Trophoblast cell (in vitro differentiated cells and primary cell): ENCODE measurements at regions not wholly inside any gene's neighbourhood (a gene's known extent, or its start where the extent isn't known, plus 50 kb on each side); places are given as distances from the start of the nearest gene placed in this dataset.

Experiments
- DNase-seq, 2 donors: peaks; one replicate each; pipeline ENCODE4 v3.0.0-alpha.2; 2016
- H2AFZ ChIP-seq: 2 replicates; pipeline ENCODE4 v1.6.1; 2013; ENCODE audit warnings: low read length, moderate library complexity, mild to moderate bottlenecking; ENCODE audit not compliant: insufficient read depth, poor library complexity
- H2AK5ac ChIP-seq: 2 replicates; pipeline ENCODE4 v1.6.1; 2013; ENCODE audit warnings: mild to moderate bottlenecking, low read length
- H2BK120ac ChIP-seq: 2 replicates; pipeline ENCODE4 v1.6.1; 2013; ENCODE audit warnings: low read length, mild to moderate bottlenecking, moderate library complexity; ENCODE audit not compliant: insufficient read depth, poor library complexity
- H2BK12ac ChIP-seq: 2 replicates; pipeline ENCODE4 v1.6.1; 2013; ENCODE audit warnings: mild to moderate bottlenecking, low read length, moderate library complexity
- H2BK5ac ChIP-seq: 2 replicates; pipeline ENCODE4 v1.6.1; 2013; ENCODE audit warnings: low read length, low read depth, moderate library complexity, mild to moderate bottlenecking; ENCODE audit not compliant: poor library complexity
- H3K14ac ChIP-seq: 2 replicates; pipeline ENCODE4 v1.6.1; 2013; ENCODE audit warnings: mild to moderate bottlenecking, low read length
- H3K18ac ChIP-seq: 2 replicates; pipeline ENCODE4 v1.6.1; 2013; ENCODE audit warnings: mild to moderate bottlenecking, low read length
- H3K23ac ChIP-seq: 2 replicates; pipeline ENCODE4 v1.6.1; 2013; ENCODE audit warnings: low read length
- H3K27ac ChIP-seq: 2 replicates; pipeline ENCODE4 v1.5.1; 2013; ENCODE audit warnings: low read depth, mild to moderate bottlenecking, inconsistent platforms, low read length, moderate library complexity
- H3K27me3 ChIP-seq: 2 replicates; pipeline ENCODE4 v1.6.1; 2013; ENCODE audit warnings: inconsistent platforms, mild to moderate bottlenecking, low read length, moderate library complexity; ENCODE audit not compliant: insufficient read depth
- H3K36me3 ChIP-seq, 2 experiments: 1 replicate in 1 of 2; 2 replicates in 1 of 2; pipeline ENCODE4 v1.6.1; 2013; ENCODE audit warnings: low read length in 2 of 2, mild to moderate bottlenecking in 2 of 2, moderate library complexity in 1 of 2; ENCODE audit not compliant: insufficient read depth in 2 of 2, control insufficient read depth in 1 of 2
- H3K4ac ChIP-seq: 2 replicates; pipeline ENCODE4 v1.6.1; 2013; ENCODE audit warnings: low read depth, mild to moderate bottlenecking, low read length, moderate library complexity
- H3K4me1 ChIP-seq, 2 experiments: 1 replicate in 1 of 2; 2 replicates in 1 of 2; pipeline ENCODE4 v1.6.1; 2013; ENCODE audit warnings: low read length in 2 of 2, mild to moderate bottlenecking in 2 of 2, moderate library complexity in 1 of 2; ENCODE audit not compliant: insufficient read depth in 2 of 2, control insufficient read depth in 1 of 2
- H3K4me2 ChIP-seq: 2 replicates; pipeline ENCODE4 v1.6.1; 2013; ENCODE audit warnings: inconsistent platforms, mild to moderate bottlenecking, low read length, moderate library complexity
- H3K4me3 ChIP-seq: 2 replicates; pipeline ENCODE4 v1.5.1; 2013; ENCODE audit warnings: mild to moderate bottlenecking, low read depth, low read length, inconsistent platforms
- H3K79me1 ChIP-seq: one replicate; pipeline ENCODE4 v1.6.1; 2013; ENCODE audit warnings: low read length
- H3K79me2 ChIP-seq: 2 replicates; pipeline ENCODE4 v1.6.1; 2013; ENCODE audit warnings: low read length, mild to moderate bottlenecking; ENCODE audit not compliant: control insufficient read depth, insufficient read depth, poor library complexity
- H3K9ac ChIP-seq: 2 replicates; pipeline ENCODE4 v1.6.1; 2013; ENCODE audit warnings: mild to moderate bottlenecking, low read length
- H3K9me3 ChIP-seq: 2 replicates; pipeline ENCODE4 v1.6.1; 2013; ENCODE audit warnings: low read depth, mild to moderate bottlenecking, control low read depth, inconsistent platforms, low read length; ENCODE audit not compliant: insufficient read depth
- H4K12ac ChIP-seq: 2 replicates; pipeline ENCODE4 v1.6.1; 2013; ENCODE audit warnings: low read depth, mild to moderate bottlenecking, low read length, moderate library complexity
- H4K8ac ChIP-seq: 2 replicates; pipeline ENCODE4 v1.6.1; 2013; ENCODE audit warnings: low read depth, mild to moderate bottlenecking, low read length, moderate library complexity
- H4K91ac ChIP-seq: one replicate; pipeline ENCODE4 v1.6.1; 2013; ENCODE audit warnings: low read depth, mild to moderate bottlenecking, low read length, moderate library complexity
- WGBS: extraction: QIAGEN DNeasy Blood & Tissue Kit; methylation state at CpG from one replicate; pipeline ENCODE4 v1.1.7; 2013; ENCODE audit warnings: missing lambda C conversion rate; ENCODE audit not compliant: insufficient read length, insufficient coverage; ENCODE audit errors: extremely low coverage; 5-methylcytosine and 5-hydroxymethylcytosine counted together

DNA sequence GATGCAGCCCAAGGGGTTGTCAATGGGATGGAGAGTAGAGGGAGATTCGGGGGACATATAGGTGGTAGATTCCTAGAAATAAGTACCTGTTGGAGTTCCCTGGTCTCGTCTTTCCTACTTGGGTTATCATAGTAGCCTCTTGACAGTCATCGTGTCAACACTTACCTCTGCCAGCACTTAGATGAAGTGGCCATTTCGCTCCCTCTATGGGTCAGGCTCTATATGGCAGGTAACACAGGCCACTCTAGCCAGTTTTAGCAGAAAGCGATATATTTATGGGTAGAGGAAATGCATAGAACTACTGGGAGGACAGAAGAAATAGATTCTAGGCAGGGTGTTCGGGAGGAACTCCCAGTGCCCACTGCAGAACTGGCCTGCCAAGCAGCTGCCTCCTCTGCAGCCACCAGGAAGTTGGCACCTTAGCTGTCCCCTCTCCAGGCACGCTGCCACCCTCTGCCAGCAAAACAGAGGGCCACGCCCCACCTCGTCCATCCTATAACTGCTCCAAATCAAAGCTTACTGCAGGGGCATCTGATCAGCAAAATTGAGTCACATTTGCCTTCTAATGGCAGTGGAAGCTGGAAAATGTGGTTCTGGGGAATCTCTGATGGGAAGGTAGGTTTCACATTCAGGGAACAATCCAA is 181.3 kb downstream of the INSIG2 start:
- H3K27me3 ChIP-seq: no peaks in the 10 kb centered on the region
- no CpG with 5 or more reads among the region's 9 CpGs for WGBS
- H2AFZ ChIP-seq: no peak overlapping the region
- H3K4me3 ChIP-seq: no peak overlapping the region
- no peaks in the 10 kb centered on the region for H3K36me3 ChIP-seq
- H3K23ac ChIP-seq: no peak overlapping the region
- no peak overlapping the region for H4K12ac ChIP-seq
- H2AK5ac ChIP-seq: no peak overlapping the region
- H4K91ac ChIP-seq: no peak overlapping the region
- no peak overlapping the region for H2BK5ac ChIP-seq
- H3K27ac ChIP-seq: no peak overlapping the region
- H3K79me2 ChIP-seq: no peaks in the 10 kb centered on the region
- H3K79me1 ChIP-seq: no peaks in the 10 kb centered on the region
- no peak overlapping the region for H3K14ac ChIP-seq
- no peak overlapping the region for H3K4me2 ChIP-seq
- H3K18ac ChIP-seq: no peak overlapping the region
- no peak overlapping the region for H4K8ac ChIP-seq
- H3K4me1 ChIP-seq: no peaks in the 10 kb centered on the region
- H3K4ac ChIP-seq: no peak overlapping the region
- no peak overlapping the region for H3K9ac ChIP-seq
- H3K9me3 ChIP-seq: no peaks in the 10 kb centered on the region
- H2BK12ac ChIP-seq: no peak overlapping the region
- no peak overlapping the region for H2BK120ac ChIP-seq
- DNase-seq: peak; percentile 19 to 50

DNA sequence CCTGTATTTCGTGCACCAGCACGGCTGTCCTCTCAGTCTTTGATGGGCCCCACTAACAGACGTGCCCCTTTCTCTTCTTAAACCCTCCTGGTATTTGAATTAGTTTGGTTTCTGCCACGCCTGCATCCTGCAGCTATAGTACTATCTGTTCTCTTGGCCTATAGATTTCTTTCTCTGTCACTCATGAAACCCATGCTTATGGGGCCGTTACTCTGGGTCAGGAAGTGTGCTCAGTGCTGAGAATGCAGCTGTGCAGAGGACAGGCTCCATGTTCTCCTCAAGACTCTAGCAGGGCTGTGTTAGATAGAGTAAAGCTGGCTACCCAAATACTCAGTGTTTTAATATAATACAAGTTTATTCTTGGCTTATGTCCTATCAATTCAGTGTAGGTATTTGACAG is 180.0 kb downstream of the INSIG2 start:
- Histone ChIP-seq H3K79me2 (no peaks in the 10 kb centered on the region), H3K79me1 (no peaks in the 10 kb centered on the region), H3K14ac (no peak overlapping the region), H2BK12ac (no peak overlapping the region), H3K4ac (no peak overlapping the region), H3K4me1 (no peaks in the 10 kb centered on the region), H4K12ac (no peak overlapping the region), H2BK5ac (no peak overlapping the region), H4K8ac (no peak overlapping the region), H3K36me3 (no peaks in the 10 kb centered on the region), H3K27ac (no peak overlapping the region), H3K9me3 (no peaks in the 10 kb centered on the region), H3K4me3 (no peak overlapping the region), H2AK5ac (no peak overlapping the region), H3K18ac (no peak overlapping the region), H2AFZ (no peak overlapping the region), H3K27me3 (no peaks in the 10 kb centered on the region), H3K9ac (no peak overlapping the region), H4K91ac (no peak overlapping the region), H2BK120ac (no peak overlapping the region), H3K23ac (no peak overlapping the region), H3K4me2 (no peak overlapping the region)
- DNase-seq: no peak
- WGBS: no CpG with 5 or more reads among the region's 5 CpGs

DNA sequence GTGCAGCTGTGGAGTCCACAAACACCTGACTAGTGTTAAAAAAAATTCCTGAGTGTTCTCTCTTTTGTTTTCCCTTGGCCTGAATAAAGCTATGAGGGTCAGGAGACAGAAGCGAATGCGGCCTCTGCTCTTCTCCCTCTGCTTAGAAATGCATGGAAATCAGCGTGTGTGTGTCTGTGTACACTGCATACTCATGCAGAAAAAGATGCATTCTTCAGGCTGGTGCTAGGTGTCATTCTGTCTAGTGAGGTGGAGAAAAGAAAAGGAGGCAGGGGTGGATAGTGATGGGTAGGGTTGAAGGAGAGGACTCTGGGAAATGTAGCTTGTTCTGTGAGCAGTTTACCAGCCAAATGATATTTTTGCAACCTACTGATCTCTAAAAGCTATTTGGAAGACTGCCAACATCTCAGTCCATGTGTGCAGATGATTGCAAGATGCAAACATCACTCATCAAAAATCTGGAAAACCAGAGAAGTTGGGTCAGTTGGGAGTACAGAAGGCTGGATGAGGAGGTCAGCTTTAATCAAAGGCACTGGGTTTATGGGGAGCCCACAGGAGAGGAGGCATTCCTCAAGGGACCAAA is 177.7 kb downstream of the INSIG2 start:
- no peak overlapping the region for H4K12ac ChIP-seq
- H2AFZ ChIP-seq: no peak overlapping the region
- no peak overlapping the region for H4K91ac ChIP-seq
- no peak overlapping the region for H3K18ac ChIP-seq
- H3K79me2 ChIP-seq: no peaks in the 10 kb centered on the region
- no peak overlapping the region for H3K4me2 ChIP-seq
- no peaks in the 10 kb centered on the region for H3K36me3 ChIP-seq
- H3K4ac ChIP-seq: no peak overlapping the region
- no peaks in the 10 kb centered on the region for H3K4me1 ChIP-seq
- no peak overlapping the region for H3K14ac ChIP-seq
- no peak overlapping the region for H2BK5ac ChIP-seq
- no CpG with 5 or more reads among the region's 3 CpGs for WGBS
- no peak overlapping the region for H2BK12ac ChIP-seq
- H2AK5ac ChIP-seq: no peak overlapping the region
- H2BK120ac ChIP-seq: no peak overlapping the region
- no peak for DNase-seq
- H3K4me3 ChIP-seq: no peak overlapping the region
- no peaks in the 10 kb centered on the region for H3K27me3 ChIP-seq
- H3K23ac ChIP-seq: no peak overlapping the region
- no peak overlapping the region for H4K8ac ChIP-seq
- H3K9me3 ChIP-seq: no peaks in the 10 kb centered on the region
- H3K79me1 ChIP-seq: no peaks in the 10 kb centered on the region
- H3K9ac ChIP-seq: no peak overlapping the region
- no peak overlapping the region for H3K27ac ChIP-seq

DNA sequence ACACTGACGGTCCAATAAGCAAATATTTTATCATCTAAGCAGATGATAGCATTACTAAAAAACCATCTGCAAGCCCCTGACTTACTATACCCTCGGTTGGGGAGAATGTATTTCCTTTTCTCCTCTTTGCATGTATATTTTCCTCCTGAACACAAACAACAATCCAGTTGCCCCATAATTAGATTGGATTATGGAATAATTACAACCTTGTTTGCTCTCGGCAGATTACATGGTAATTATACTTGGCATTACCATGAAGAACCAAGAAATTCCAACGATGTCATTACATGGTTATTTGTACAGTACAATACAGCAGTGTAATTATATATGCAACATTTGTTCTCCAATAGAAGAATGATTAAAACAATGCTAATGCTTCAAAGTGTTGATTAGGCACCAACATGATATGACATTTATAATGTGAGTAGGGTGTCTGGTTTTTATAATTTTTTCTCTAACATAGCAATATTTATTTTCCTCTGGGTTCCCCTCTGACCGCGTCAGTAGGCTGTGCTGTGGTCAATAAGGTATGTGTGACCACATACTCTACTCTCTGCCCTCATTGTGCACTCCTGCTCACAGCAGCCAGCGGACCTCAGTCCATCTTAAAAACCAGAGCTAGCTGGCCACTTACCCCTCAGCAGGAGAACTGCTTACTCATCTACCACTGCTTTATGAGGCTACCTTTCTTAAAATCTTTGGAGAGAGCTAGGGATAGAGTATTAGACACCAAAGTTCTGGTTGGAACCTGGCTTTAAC is 176.1 kb downstream of the INSIG2 start:
- no peak overlapping the region for H3K4me2 ChIP-seq
- H3K79me2 ChIP-seq: no peaks in the 10 kb centered on the region
- no peak overlapping the region for H3K23ac ChIP-seq
- no peak overlapping the region for H2BK5ac ChIP-seq
- no peak overlapping the region for H2AK5ac ChIP-seq
- no peak overlapping the region for H3K4me3 ChIP-seq
- no peak for DNase-seq
- no peak overlapping the region for H2AFZ ChIP-seq
- H4K8ac ChIP-seq: no peak overlapping the region
- H3K18ac ChIP-seq: no peak overlapping the region
- H3K4ac ChIP-seq: no peak overlapping the region
- no peaks in the 10 kb centered on the region for H3K4me1 ChIP-seq
- no peak overlapping the region for H3K27ac ChIP-seq
- no peak overlapping the region for H2BK120ac ChIP-seq
- no peak overlapping the region for H3K9ac ChIP-seq
- no peaks in the 10 kb centered on the region for H3K27me3 ChIP-seq
- no peak overlapping the region for H2BK12ac ChIP-seq
- WGBS: no CpG with 5 or more reads among the region's 7 CpGs
- H3K14ac ChIP-seq: no peak overlapping the region
- H3K36me3 ChIP-seq: no peaks in the 10 kb centered on the region
- H4K12ac ChIP-seq: no peak overlapping the region
- no peaks in the 10 kb centered on the region for H3K79me1 ChIP-seq
- H3K9me3 ChIP-seq: no peaks in the 10 kb centered on the region
- H4K91ac ChIP-seq: no peak overlapping the region
